Sigmoid colon (tissue), 4 donors: ENCODE measurements at regions not wholly inside any gene's neighbourhood (a gene's known extent, or its start where the extent isn't known, plus 50 kb on each side); places are given as distances from the start of the nearest gene placed in this dataset.

Experiments used
- CTCF ChIP-seq, 4 experiments: fragments of 450-650 bp in 3 of 4; fragments of 200-600 bp in 1 of 4; IDR thresholded peaks; one replicate each; pipeline ENCODE4 v1.5.1; 2016 to 2019; ENCODE audit warnings: antibody characterized with exemption in 4 of 4, mild to moderate bottlenecking in 3 of 4, moderate library complexity in 2 of 4
- POLR2A ChIP-seq, 2 donors: fragments of 450-650 bp; IDR thresholded peaks; one replicate each; pipeline ENCODE4 v1.6.1; 2016; ENCODE audit warnings: antibody characterized with exemption in 2 of 2, mild to moderate bottlenecking in 2 of 2, moderate library complexity in 2 of 2
- POLR2AphosphoS5 ChIP-seq, 4 donors: sonication (generic); formaldehyde crosslinking; IDR thresholded peaks; one replicate each; pipeline ENCODE4 v1.6.1; 2017; ENCODE audit warnings: antibody characterized with exemption in 4 of 4

- TF ChIP-seq CTCF (IDR thresholded peaks at IDR 0.05) (no peak), POLR2A (IDR thresholded peaks at IDR 0.05) (no peak), POLR2AphosphoS5 (IDR thresholded peaks at IDR 0.05) (no peak)
Measured at GRCh38 chr16:87093804-87094555, 223.2 kb downstream of the C16orf95 start.
